ENCODE measurements at regions not wholly inside any gene's neighbourhood (a gene's known extent, or its start where the extent isn't known, plus 50 kb on each side); places are given as distances from the start of the nearest gene placed in this dataset.

DNA sequence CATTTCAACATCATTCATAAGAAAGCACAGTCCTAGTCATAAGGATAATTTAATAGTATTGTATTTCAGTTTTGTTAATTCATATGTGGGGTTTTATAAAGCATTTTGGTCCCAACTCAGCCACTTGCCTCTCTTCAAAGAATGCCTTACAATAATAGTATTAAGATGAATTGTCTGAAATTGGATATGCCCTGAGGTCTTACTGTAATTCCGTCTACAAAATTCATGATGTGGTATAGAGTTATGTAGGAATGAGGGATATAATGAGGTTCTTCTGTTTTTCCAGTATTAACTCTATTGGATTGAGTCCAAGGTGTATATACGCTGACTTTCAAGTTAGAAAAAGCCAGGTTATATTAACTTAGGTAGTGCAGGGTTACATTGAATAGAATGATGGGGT, 177.0 kb downstream of the GOLIM4 start:
- TF ChIP-seq, protein P1, sequence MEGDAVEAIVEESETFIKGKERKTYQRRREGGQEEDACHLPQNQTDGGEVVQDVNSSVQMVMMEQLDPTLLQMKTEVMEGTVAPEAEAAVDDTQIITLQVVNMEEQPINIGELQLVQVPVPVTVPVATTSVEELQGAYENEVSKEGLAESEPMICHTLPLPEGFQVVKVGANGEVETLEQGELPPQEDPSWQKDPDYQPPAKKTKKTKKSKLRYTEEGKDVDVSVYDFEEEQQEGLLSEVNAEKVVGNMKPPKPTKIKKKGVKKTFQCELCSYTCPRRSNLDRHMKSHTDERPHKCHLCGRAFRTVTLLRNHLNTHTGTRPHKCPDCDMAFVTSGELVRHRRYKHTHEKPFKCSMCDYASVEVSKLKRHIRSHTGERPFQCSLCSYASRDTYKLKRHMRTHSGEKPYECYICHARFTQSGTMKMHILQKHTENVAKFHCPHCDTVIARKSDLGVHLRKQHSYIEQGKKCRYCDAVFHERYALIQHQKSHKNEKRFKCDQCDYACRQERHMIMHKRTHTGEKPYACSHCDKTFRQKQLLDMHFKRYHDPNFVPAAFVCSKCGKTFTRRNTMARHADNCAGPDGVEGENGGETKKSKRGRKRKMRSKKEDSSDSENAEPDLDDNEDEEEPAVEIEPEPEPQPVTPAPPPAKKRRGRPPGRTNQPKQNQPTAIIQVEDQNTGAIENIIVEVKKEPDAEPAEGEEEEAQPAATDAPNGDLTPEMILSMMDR (IDR thresholded peaks at IDR 0.05) = no peak
- no peak for TF ChIP-seq POLR2A (IDR thresholded peaks at IDR 0.05)
